Smooth muscle cell (in vitro differentiated cells): ENCODE measurements at regions not wholly inside any gene's neighbourhood (a gene's known extent, or its start where the extent isn't known, plus 50 kb on each side); places are given as distances from the start of the nearest gene placed in this dataset.

ENCODE experiments used
- DNase-seq: peaks from one replicate; lab custom pipeline; 2025; ENCODE audit not compliant: unreplicated experiment; lab: John Stamatoyannopoulos, UW
- H2AFZ ChIP-seq: fragments of 200-600 bp; sonication (generic); 2 replicates; pipeline ENCODE4 v1.6.0; 2016; ENCODE audit warnings: antibody characterized with exemption, low read depth, mild to moderate bottlenecking
- H3F3A ChIP-seq: fragments of 200-600 bp; sonication (generic); 2 replicates; pipeline ENCODE4 v1.6.0; 2017; ENCODE audit warnings: antibody characterized with exemption, low read depth
- H3K27ac ChIP-seq: fragments of 200-600 bp; sonication (generic); 2 replicates; pipeline ENCODE4 v1.5.1; 2016; ENCODE audit warnings: low read depth, mild to moderate bottlenecking
- H3K27me3 ChIP-seq: fragments of 200-600 bp; sonication (generic); 2 replicates; pipeline ENCODE4 v1.6.1; 2016; ENCODE audit warnings: low read depth, mild to moderate bottlenecking
- H3K36me3 ChIP-seq: fragments of 200-600 bp; sonication (generic); 2 replicates; pipeline ENCODE4 v1.5.1; 2016; ENCODE audit warnings: low read depth
- H3K4me1 ChIP-seq: fragments of 200-600 bp; sonication (generic); 2 replicates; pipeline ENCODE4 v1.5.1; 2016; ENCODE audit warnings: low read depth
- H3K4me2 ChIP-seq: fragments of 200-600 bp; sonication (generic); 2 replicates; pipeline ENCODE4 v1.6.0; 2016; ENCODE audit warnings: mild to moderate bottlenecking
- H3K4me3 ChIP-seq: fragments of 200-600 bp; sonication (generic); 2 replicates; pipeline ENCODE4 v1.5.1; 2016; ENCODE audit warnings: mild to moderate bottlenecking
- H3K79me2 ChIP-seq: fragments of 200-600 bp; sonication (generic); 2 replicates; pipeline ENCODE4 v1.6.0; 2016; ENCODE audit warnings: low read depth, mild to moderate bottlenecking
- H3K9ac ChIP-seq: fragments of 200-600 bp; sonication (generic); 2 replicates; pipeline ENCODE4 v1.6.0; 2016; ENCODE audit warnings: low read depth
- H3K9me3 ChIP-seq: fragments of 200-600 bp; sonication (generic); replicated peaks from 2 replicates; pipeline ENCODE4 v1.5.1; 2016; ENCODE audit warnings: low read depth
- H4K20me1 ChIP-seq: fragments of 200-600 bp; sonication (generic); 2 replicates; pipeline ENCODE4 v1.6.0; 2016; ENCODE audit warnings: low read depth
- CTCF ChIP-seq: fragments of 200-600 bp; sonication (generic); IDR thresholded peaks from 2 replicates; pipeline ENCODE4 v1.5.1; 2017; ENCODE audit warnings: borderline replicate concordance, mild to moderate bottlenecking, antibody characterized with exemption; ENCODE audit not compliant: insufficient read depth, poor library complexity, severe bottlenecking
- WGBS: methylation state at CpG from one replicate; pipeline ENCODE4 v1.1.7; 2016; ENCODE audit warnings: low lambda C conversion rate; 5-methylcytosine and 5-hydroxymethylcytosine counted together

GRCh38 chr5:162544905-162545304 is 477.3 kb downstream of the GABRG2 start:
- no peak for DNase-seq
- H3K4me1 ChIP-seq = no peaks in the 10 kb centered on the region
- H3K4me3 ChIP-seq = no peak overlapping the region
- WGBS = 94% methylated on average over 2 of the region's 2 CpGs
- H4K20me1 ChIP-seq = no peaks in the 10 kb centered on the region
- no peak overlapping the region for H3K27ac ChIP-seq
- H3K4me2 ChIP-seq = no peak overlapping the region
- no peaks in the 10 kb centered on the region for H3K79me2 ChIP-seq
- no peaks in the 10 kb centered on the region for H3F3A ChIP-seq
- H3K9me3 ChIP-seq = no peaks in the 10 kb centered on the region
- no peaks in the 10 kb centered on the region for H3K36me3 ChIP-seq
- no peak overlapping the region for H2AFZ ChIP-seq
- no peak overlapping the region for H3K9ac ChIP-seq
- TF ChIP-seq CTCF = no peak
- H3K27me3 ChIP-seq = no peaks in the 10 kb centered on the region

GRCh38 chr5:162550236-162550635 is 482.7 kb downstream of the GABRG2 start:
- no peaks in the 10 kb centered on the region for H3K9me3 ChIP-seq
- H3K79me2 ChIP-seq = no peaks in the 10 kb centered on the region
- no peak overlapping the region for H3K27ac ChIP-seq
- H3K36me3 ChIP-seq = no peaks in the 10 kb centered on the region
- H3K27me3 ChIP-seq = no peaks in the 10 kb centered on the region
- H3F3A ChIP-seq = no peaks in the 10 kb centered on the region
- H3K4me2 ChIP-seq = no peak overlapping the region
- TF ChIP-seq CTCF = no peak
- no peak overlapping the region for H3K9ac ChIP-seq
- H3K4me3 ChIP-seq = no peak overlapping the region
- H3K4me1 ChIP-seq = no peaks in the 10 kb centered on the region
- no peak for DNase-seq
- H4K20me1 ChIP-seq = no peaks in the 10 kb centered on the region
- H2AFZ ChIP-seq = no peak overlapping the region
- WGBS = 94% methylated on average over 13 of the region's 13 CpGs

GRCh38 chr5:162558120-162558519 is 490.5 kb downstream of the GABRG2 start:
- no peaks in the 10 kb centered on the region for H3K4me1 ChIP-seq
- DNase-seq = no peak
- H4K20me1 ChIP-seq = no peaks in the 10 kb centered on the region
- no peak for TF ChIP-seq CTCF
- no peak overlapping the region for H3K9ac ChIP-seq
- H3K79me2 ChIP-seq = no peaks in the 10 kb centered on the region
- 93% methylated on average over 6 of the region's 6 CpGs for WGBS
- no peak overlapping the region for H3K4me2 ChIP-seq
- no peak overlapping the region for H3K27ac ChIP-seq
- no peaks in the 10 kb centered on the region for H3K27me3 ChIP-seq
- no peaks in the 10 kb centered on the region for H3K36me3 ChIP-seq
- no peaks in the 10 kb centered on the region for H3F3A ChIP-seq
- H3K9me3 ChIP-seq = no peaks in the 10 kb centered on the region
- H3K4me3 ChIP-seq = no peak overlapping the region
- H2AFZ ChIP-seq = no peak overlapping the region

- H3K27ac ChIP-seq = no peak overlapping the region
- H3K4me3 ChIP-seq = no peak overlapping the region
- WGBS = 41% methylated on average over 3 of the region's 3 CpGs
- no peak overlapping the region for H3K4me2 ChIP-seq
- H4K20me1 ChIP-seq = no peaks in the 10 kb centered on the region
- no peaks in the 10 kb centered on the region for H3K79me2 ChIP-seq
- H3K9ac ChIP-seq = no peak overlapping the region
- H3K27me3 ChIP-seq = no peaks in the 10 kb centered on the region
- no peaks in the 10 kb centered on the region for H3K36me3 ChIP-seq
- H3K4me1 ChIP-seq = no peaks in the 10 kb centered on the region
- no peaks in the 10 kb centered on the region for H3K9me3 ChIP-seq
- no peak overlapping the region for H2AFZ ChIP-seq
- H3F3A ChIP-seq = no peaks in the 10 kb centered on the region
- DNase-seq = no peak
- TF ChIP-seq CTCF = no peak
These were observed 500.1 kb downstream of the GABRG2 start for GRCh38 chr5:162567644-162568043.
